BE2C (cell line): ENCODE measurements at regions not wholly inside any gene's neighbourhood (a gene's known extent, or its start where the extent isn't known, plus 50 kb on each side); places are given as distances from the start of the nearest gene placed in this dataset.

Experiments
- DNase-seq: peaks from one replicate; pipeline ENCODE4 v3.0.0-alpha.2; 2020
- H3K27me3 ChIP-seq: fragments of 250-450 bp; sonication (Bioruptor Pico); 2 replicates; pipeline ENCODE4 v1.5.1; 2020; ENCODE audit warnings: mild to moderate bottlenecking
- H3K36me3 ChIP-seq: fragments of 250-450 bp; sonication (Bioruptor Pico); 2 replicates; pipeline ENCODE4 v1.5.1; 2020; ENCODE audit warnings: mild to moderate bottlenecking
- H3K4me1 ChIP-seq: fragments of 250-450 bp; sonication (Bioruptor Pico); 2 replicates; pipeline ENCODE4 v1.5.1; 2020
- H3K4me3 ChIP-seq: 2 replicates; pipeline ENCODE4 v1.5.1; 2011; ENCODE audit warnings: low read depth, low read length
- H3K9me3 ChIP-seq: fragments of 250-450 bp; sonication (Bioruptor Pico); 2 replicates; pipeline ENCODE4 v1.5.1; 2020
- TF ChIP-seq, protein P1 (sequence below): IDR thresholded peaks from 2 replicates; pipeline ENCODE4 v1.5.1; 2012; ENCODE audit warnings: mild to moderate bottlenecking, low read depth, low read length

DNA sequence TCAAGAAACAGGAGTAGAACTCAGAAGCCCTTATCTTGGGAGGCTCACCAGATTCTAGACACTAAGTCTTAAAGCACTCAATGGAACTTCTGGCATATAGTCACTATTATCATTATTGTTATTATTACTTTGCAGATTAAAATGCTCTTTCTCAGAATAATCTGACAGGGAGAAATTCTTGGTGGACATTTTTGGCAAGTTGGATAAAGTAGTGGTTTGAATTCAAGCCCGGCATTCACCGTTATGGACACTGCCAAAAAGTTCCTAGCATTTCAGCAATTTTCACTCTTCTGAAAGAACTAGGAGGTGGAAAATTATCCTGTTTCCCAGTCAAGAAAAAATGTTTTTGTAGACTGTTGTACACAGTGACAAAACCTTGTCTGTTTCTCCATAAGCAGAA lies 179.6 kb upstream of the ISX start:
- Histone ChIP-seq H3K4me3 (no peak overlapping the region), H3K27me3 (no peaks in the 10 kb centered on the region), H3K36me3 (no peaks in the 10 kb centered on the region), H3K9me3 (no peaks in the 10 kb centered on the region; the same call in 1 of the 2 replicates), H3K4me1 (no peaks in the 10 kb centered on the region)
- no peak for DNase-seq
- TF ChIP-seq, protein P1, sequence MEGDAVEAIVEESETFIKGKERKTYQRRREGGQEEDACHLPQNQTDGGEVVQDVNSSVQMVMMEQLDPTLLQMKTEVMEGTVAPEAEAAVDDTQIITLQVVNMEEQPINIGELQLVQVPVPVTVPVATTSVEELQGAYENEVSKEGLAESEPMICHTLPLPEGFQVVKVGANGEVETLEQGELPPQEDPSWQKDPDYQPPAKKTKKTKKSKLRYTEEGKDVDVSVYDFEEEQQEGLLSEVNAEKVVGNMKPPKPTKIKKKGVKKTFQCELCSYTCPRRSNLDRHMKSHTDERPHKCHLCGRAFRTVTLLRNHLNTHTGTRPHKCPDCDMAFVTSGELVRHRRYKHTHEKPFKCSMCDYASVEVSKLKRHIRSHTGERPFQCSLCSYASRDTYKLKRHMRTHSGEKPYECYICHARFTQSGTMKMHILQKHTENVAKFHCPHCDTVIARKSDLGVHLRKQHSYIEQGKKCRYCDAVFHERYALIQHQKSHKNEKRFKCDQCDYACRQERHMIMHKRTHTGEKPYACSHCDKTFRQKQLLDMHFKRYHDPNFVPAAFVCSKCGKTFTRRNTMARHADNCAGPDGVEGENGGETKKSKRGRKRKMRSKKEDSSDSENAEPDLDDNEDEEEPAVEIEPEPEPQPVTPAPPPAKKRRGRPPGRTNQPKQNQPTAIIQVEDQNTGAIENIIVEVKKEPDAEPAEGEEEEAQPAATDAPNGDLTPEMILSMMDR = no peak

DNA sequence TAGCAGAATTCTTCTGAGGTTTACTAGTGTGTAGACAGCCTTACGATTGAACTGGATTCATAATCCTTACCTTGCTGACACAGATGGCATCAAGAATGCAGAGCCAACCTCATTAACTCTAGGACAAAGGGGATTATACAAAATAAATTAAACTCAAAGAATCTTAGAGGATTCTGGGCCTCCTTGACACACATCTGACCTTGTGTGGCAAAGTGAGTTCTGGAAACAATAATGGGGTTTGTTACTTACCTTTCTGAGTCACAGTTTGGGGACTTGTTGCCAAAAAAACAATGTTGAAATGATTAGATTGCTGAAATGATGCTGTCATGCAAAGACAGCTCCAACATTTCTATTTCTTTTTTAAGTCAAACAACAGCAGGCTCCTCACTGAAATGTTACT lies 179.1 kb upstream of the ISX start:
- TF ChIP-seq, protein P1 = no peak
- Histone ChIP-seq H3K4me1 (no peaks in the 10 kb centered on the region), H3K36me3 (no peaks in the 10 kb centered on the region), H3K4me3 (no peak overlapping the region), H3K27me3 (no peaks in the 10 kb centered on the region), H3K9me3 (no peaks in the 10 kb centered on the region; the same call in 1 of the 2 replicates)
- DNase-seq = no peak

DNA sequence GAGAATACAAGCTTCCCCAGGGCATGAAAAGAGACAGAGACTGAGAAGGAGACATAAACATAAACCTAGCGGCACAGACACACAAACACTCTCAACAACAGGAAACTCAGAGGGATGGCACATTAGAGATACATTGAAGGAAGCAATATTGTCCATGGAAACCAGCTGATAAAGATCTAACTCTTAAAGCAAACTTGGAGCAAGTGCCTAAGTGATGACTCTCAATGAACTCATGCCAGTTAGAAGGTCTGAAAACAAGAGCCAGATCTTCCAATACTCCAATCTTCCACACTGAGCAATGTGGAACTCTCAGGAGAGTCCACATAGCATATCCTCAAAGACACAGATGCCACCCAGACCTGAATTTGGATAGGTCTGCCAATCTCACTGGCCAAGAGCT lies 168.8 kb upstream of the ISX start:
- H3K9me3 ChIP-seq = no peaks in the 10 kb centered on the region
- no peaks in the 10 kb centered on the region for H3K36me3 ChIP-seq
- no peak for DNase-seq
- no peaks in the 10 kb centered on the region for H3K27me3 ChIP-seq
- TF ChIP-seq, protein P1 = no peak
- no peak overlapping the region for H3K4me3 ChIP-seq
- H3K4me1 ChIP-seq = no peaks in the 10 kb centered on the region

- no peak for DNase-seq
- Histone ChIP-seq H3K27me3 (no peaks in the 10 kb centered on the region), H3K9me3 (no peaks in the 10 kb centered on the region), H3K4me1 (no peaks in the 10 kb centered on the region), H3K4me3 (no peak overlapping the region), H3K36me3 (no peaks in the 10 kb centered on the region)
- TF ChIP-seq, protein P1 = no peak
Observed at GRCh38 chr22:34902335-34902734, 163.6 kb upstream of the ISX start.

DNA sequence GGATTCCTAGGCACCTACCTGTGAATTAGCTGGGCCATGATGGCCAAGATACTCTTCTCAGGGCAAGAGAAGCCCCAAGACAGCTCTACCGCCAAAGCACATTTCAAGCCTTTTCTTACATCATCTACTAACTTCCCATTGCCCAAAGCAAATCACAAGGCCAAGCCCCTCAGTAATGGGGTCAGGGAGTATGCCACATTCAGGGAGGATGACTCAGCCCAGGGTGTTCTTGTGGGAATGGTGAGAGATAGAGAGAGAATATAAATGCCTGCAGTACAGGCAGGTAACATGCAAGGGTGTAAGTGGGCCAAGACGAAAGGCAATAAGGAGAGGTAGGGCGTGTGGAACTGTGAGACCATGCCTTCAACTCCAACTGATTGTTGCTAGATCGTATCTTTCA lies 162.5 kb upstream of the ISX start:
- TF ChIP-seq, protein P1 = no peak
- Histone ChIP-seq H3K4me3 (no peak overlapping the region), H3K36me3 (no peaks in the 10 kb centered on the region), H3K9me3 (no peaks in the 10 kb centered on the region), H3K27me3 (no peaks in the 10 kb centered on the region), H3K4me1 (no peaks in the 10 kb centered on the region)
- no peak for DNase-seq

DNA sequence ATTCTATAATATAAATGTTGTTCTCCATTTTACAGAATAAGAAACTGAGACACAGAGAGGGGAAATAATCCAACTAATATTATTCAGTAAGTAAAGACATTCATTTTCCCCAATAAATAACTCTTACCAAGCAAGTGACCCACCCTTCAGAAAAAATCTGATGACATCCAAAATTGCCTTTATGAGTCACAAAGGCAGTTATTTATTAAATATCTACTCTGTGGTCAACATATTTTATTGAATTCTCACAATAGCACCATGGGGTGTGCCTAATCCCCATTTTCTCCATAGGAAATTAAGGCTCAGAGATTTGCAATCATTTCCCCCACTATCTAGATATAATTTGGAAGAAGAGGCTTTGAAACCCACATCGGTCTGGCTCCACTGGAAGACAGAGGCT lies 161.5 kb upstream of the ISX start:
- H3K36me3 ChIP-seq = no peaks in the 10 kb centered on the region
- TF ChIP-seq, protein P1 = no peak
- H3K4me3 ChIP-seq = no peak overlapping the region
- DNase-seq = no peak
- no peaks in the 10 kb centered on the region for H3K9me3 ChIP-seq
- no peaks in the 10 kb centered on the region for H3K27me3 ChIP-seq
- H3K4me1 ChIP-seq = no peaks in the 10 kb centered on the region
